Bronchial epithelial cell (primary cell): ENCODE measurements at regions not wholly inside any gene's neighbourhood (a gene's known extent, or its start where the extent isn't known, plus 50 kb on each side); places are given as distances from the start of the nearest gene placed in this dataset.

ENCODE experiments used
- DNase-seq: peaks from one replicate; pipeline ENCODE4 v3.0.0-alpha.2; 2010; ENCODE audit warnings: low read depth
- FAIRE-seq: peaks from 2 replicates; lab custom pipeline; 2011; peaks lifted over from hg19 to GRCh38; lab: Jason Lieb, UNC
- H3K27me3 ChIP-seq: 2 replicates; pipeline ENCODE4 v1.5.1; 2011; ENCODE audit warnings: low read length; ENCODE audit not compliant: control insufficient read depth, insufficient read depth
- H3K36me3 ChIP-seq: 2 replicates; pipeline ENCODE4 v1.5.1; 2011; ENCODE audit warnings: low read length; ENCODE audit not compliant: control insufficient read depth, insufficient read depth
- H3K4me3 ChIP-seq: 2 replicates; pipeline ENCODE4 v1.5.1; 2011; ENCODE audit warnings: mild to moderate bottlenecking, low read depth, low read length, control low read depth
- TF ChIP-seq, protein P1 (sequence below): IDR thresholded peaks from 2 replicates; pipeline ENCODE4 v1.5.1; 2011; ENCODE audit warnings: mild to moderate bottlenecking, moderate library complexity, low read length, control low read depth, inconsistent platforms; ENCODE audit not compliant: insufficient read depth, severe bottlenecking

DNA sequence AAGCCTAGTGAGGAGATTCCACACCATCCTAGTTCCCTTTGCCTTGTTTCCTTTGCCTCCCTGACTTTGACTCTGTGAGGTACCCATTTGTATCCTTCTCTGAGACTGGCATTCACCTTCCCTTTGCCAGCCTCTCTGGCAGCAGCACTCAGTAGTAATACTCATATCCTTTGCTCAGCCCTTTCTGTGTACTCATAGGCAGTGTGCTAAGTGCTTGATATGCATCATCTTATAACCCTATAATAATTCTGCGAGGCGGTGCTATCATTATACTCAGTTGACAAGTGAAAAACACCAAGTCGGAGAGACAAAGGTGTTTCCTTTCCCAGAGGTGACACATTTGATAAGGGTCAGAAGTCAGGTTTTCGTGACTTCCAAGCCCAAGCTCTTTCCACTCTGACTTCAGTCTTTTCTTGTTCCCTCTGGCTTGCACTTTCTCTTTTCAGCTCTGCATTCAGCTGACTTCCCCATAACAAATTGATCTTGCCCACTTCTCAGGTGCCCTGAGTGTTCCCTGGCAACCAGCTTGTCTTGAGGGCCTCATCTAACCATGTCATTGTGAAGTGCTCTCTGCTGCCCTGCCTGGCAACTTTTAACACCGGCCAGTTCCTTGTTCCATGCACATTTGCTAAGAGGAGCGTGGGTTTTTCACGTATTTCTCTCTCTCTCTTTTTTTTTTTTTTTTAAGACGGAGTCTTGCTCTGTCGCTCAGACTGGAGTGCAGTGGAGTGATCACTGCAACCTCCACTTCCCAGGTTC, 94.5 kb upstream of the UPP2 start:
- no peaks in the 10 kb centered on the region for H3K36me3 ChIP-seq
- no peak for DNase-seq
- no peak for FAIRE-seq
- TF ChIP-seq, protein P1, sequence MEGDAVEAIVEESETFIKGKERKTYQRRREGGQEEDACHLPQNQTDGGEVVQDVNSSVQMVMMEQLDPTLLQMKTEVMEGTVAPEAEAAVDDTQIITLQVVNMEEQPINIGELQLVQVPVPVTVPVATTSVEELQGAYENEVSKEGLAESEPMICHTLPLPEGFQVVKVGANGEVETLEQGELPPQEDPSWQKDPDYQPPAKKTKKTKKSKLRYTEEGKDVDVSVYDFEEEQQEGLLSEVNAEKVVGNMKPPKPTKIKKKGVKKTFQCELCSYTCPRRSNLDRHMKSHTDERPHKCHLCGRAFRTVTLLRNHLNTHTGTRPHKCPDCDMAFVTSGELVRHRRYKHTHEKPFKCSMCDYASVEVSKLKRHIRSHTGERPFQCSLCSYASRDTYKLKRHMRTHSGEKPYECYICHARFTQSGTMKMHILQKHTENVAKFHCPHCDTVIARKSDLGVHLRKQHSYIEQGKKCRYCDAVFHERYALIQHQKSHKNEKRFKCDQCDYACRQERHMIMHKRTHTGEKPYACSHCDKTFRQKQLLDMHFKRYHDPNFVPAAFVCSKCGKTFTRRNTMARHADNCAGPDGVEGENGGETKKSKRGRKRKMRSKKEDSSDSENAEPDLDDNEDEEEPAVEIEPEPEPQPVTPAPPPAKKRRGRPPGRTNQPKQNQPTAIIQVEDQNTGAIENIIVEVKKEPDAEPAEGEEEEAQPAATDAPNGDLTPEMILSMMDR: peak; percentile 19
- H3K4me3 ChIP-seq: no peak overlapping the region
- H3K27me3 ChIP-seq: no peaks in the 10 kb centered on the region

DNA sequence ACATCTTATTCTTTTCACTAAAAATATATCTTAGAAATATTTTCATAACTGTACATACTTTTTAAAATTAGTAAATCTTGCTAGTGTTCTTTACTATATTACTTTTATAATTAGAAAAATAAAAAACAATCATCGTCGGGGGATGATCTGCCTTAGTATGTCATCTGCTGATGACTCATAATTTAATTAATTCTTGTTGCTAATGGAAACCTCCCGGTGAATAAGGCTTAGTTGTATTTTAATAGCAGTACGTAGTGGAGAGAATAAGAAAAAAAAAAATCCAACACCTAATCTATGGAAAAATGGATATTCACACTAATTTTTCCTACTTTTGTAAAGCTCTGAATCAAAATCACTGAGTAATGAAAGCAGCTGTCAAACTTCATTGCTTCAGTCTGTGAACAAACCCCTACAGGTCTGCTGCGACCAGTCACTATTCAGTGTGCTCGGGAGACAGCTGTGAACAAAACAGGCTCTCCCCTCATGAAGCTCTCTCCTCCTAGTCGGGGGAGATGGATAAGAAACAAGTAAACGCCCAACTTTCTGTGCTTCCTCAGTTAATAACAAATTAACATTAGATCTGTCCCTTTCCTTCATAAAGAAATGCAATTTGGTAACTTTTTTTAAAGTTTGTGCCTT, 97.4 kb upstream of the UPP2 start:
- Histone ChIP-seq H3K4me3 (no peak overlapping the region), H3K27me3 (no peaks in the 10 kb centered on the region), H3K36me3 (no peaks in the 10 kb centered on the region)
- TF ChIP-seq, protein P1: no peak
- FAIRE-seq: no peak
- no peak for DNase-seq

DNA sequence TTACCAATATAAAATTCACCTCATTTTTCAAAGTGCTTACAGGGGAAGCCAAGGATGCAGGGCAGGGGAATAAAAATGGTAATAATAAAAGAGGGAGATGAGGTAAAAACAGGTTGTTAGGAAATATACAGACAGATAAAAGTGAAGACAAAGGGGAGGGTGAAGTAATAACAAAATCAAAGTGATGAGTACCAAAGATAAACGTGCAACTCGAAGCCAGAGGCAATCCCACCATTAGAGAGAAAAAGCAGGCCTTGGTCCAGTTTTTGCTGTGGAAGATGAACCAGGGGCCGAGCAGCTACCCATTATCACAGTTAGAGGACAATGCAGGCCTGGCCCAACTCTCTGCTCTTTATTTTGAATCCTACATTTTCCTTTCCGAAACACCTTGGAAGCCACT, 99.6 kb upstream of the UPP2 start:
- TF ChIP-seq, protein P1: no peak

DNA sequence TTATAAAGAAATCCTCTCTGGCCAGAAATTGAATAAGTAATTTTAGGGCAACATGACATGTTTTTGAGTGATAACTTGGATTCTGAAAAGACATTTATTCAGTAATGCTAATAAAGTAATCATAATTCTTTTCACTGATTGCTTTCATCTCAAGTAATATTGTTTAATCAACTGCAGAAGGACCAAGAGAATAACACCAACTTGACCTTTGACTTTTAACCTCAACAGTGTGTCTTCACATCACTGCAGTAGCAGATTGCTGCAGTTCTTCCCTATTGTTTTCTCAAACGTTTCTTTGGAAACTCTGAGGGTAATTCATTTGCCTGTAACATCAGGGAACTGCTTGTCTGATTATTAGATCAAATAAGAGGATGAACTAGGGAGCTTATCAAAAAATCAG, 104.9 kb upstream of the UPP2 start:
- FAIRE-seq (no peak), DNase-seq (no peak)
- Histone ChIP-seq H3K4me3 (no peak overlapping the region), H3K36me3 (no peaks in the 10 kb centered on the region), H3K27me3 (no peaks in the 10 kb centered on the region)
- TF ChIP-seq, protein P1: no peak

More for the DNA sequence above, 99.6 kb upstream of the UPP2 start:
- Histone ChIP-seq H3K27me3 (no peaks in the 10 kb centered on the region), H3K4me3 (no peak overlapping the region), H3K36me3 (no peaks in the 10 kb centered on the region)
- no peak for DNase-seq
- no peak for FAIRE-seq

DNA sequence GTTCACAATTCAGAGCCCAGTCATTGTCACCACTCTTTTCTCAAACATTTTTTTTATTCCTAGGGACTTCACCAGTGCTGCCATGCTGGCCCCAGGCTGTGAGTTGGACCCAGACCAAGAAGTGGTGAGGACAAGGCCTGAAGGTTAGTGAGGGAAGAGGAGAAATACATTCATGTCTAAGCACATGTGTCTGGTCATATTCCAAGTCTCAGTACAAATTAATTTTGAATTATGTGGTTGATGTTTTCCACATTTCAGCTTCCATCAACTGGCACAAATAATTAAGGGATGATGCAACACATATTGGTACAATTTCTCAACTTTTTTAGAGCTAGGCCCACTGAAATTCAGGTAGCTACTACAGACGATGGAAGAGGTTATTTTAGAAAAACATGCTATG, 106.6 kb upstream of the UPP2 start:
- DNase-seq: no peak
- no peak overlapping the region for H3K4me3 ChIP-seq
- TF ChIP-seq, protein P1: no peak
- H3K27me3 ChIP-seq: no peaks in the 10 kb centered on the region
- FAIRE-seq: no peak
- no peaks in the 10 kb centered on the region for H3K36me3 ChIP-seq
